Prostate gland (tissue), 2 donors: ENCODE measurements at regions not wholly inside any gene's neighbourhood (a gene's known extent, or its start where the extent isn't known, plus 50 kb on each side); places are given as distances from the start of the nearest gene placed in this dataset.

Source experiments
- DNase-seq: peaks from one replicate; pipeline ENCODE4 v3.0.0-alpha.2; 2019; ENCODE audit warnings: low spot score
- H3K27ac ChIP-seq, 2 donors: fragments of 200-600 bp; sonication (generic); 2 replicates each; pipeline ENCODE4 v1.5.1; 2017 to 2019
- H3K27me3 ChIP-seq: fragments of 200-600 bp; sonication (generic); replicated peaks from 2 replicates; pipeline ENCODE4 v1.5.1; 2019; ENCODE audit not compliant: insufficient read depth
- H3K36me3 ChIP-seq, 2 donors: fragments of 200-600 bp; sonication (generic); 1 replicate in 1 of 2; 2 replicates in 1 of 2; pipeline versions ENCODE4 v1.5.1 to v1.8.1; 2017 to 2019
- H3K4me1 ChIP-seq: fragments of 200-600 bp; sonication (generic); replicated peaks from 2 replicates; pipeline ENCODE4 v1.5.1; 2019
- H3K4me3 ChIP-seq, 2 donors: fragments of 200-600 bp; sonication (generic); 2 replicates each; pipeline ENCODE4 v1.5.1; 2017 to 2019
- H3K9me3 ChIP-seq: fragments of 200-600 bp; sonication (generic); 2 replicates; pipeline ENCODE4 v1.5.1; 2017
- POLR2A ChIP-seq: fragments of 450-650 bp; IDR thresholded peaks from one replicate; pipeline ENCODE4 v1.6.1; 2016; ENCODE audit warnings: antibody characterized with exemption, mild to moderate bottlenecking
- POLR2AphosphoS5 ChIP-seq: sonication (generic); formaldehyde crosslinking; IDR thresholded peaks from one replicate; pipeline ENCODE4 v1.6.1; 2017; ENCODE audit warnings: antibody characterized with exemption
- WGBS: methylation state at CpG from one replicate; pipeline ENCODE4 v1.1.5; 2018; 5-methylcytosine and 5-hydroxymethylcytosine counted together
- intact Hi-C: fragments of 100-400 bp; cut with DNase I; formaldehyde crosslinking; loops from one replicate; pipeline ENCODE4 v1.14.2; 2022
- TF ChIP-seq, protein P1 (sequence below), 4 experiments: fragments of 200-600 bp in 2 of 4; fragments of 450-650 bp in 2 of 4; sonication (generic) in 2 of 4; IDR thresholded peaks; 1 replicate in 3 of 4; 2 replicates in 1 of 4; pipeline ENCODE4 v1.5.1; 2016 to 2019; ENCODE audit warnings: antibody characterized with exemption in 4 of 4, mild to moderate bottlenecking in 2 of 4, moderate library complexity in 2 of 4

GRCh38 chr17:36825113-36825512, 112.2 kb upstream of the LHX1 start:
- no peaks in the 10 kb centered on the region for H3K4me1 ChIP-seq
- no peak for TF ChIP-seq POLR2AphosphoS5
- TF ChIP-seq POLR2A: no peak
- WGBS: 91% methylated on average over 2 of the region's 2 CpGs
- DNase-seq: no peak
- no peak overlapping the region for H3K27ac ChIP-seq
- H3K4me3 ChIP-seq: no peak overlapping the region
- H3K9me3 ChIP-seq: no peaks in the 10 kb centered on the region
- intact Hi-C loops: no loop called here
- peaks cover 25% of the 10 kb centered on the region for H3K27me3 ChIP-seq
- H3K36me3 ChIP-seq: no peaks in the 10 kb centered on the region

DNA sequence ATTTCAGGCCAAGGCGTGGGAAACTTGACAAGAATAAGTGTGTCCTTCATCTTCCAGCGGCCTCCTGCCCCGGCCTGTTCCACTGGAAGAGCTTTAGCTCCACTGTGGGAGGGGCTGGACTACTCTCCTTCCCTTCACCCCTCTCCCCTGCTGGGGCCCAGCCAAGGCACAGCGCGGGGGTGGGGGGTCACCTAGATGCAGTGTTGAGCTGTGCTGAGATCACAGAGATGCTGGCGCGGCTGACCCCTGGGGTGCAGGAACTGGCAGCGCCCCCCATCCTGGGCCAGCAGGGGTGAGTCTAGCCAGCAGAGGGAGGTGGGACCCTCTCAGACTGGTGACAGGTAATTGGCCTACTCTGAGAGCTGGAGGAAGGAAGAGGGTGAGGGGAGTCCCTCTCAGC, 111.8 kb upstream of the LHX1 start:
- 61% methylated on average over 7 of the region's 8 CpGs for WGBS
- intact Hi-C loops: no loop called here
- peaks cover 25% of the 10 kb centered on the region for H3K27me3 ChIP-seq

DNA sequence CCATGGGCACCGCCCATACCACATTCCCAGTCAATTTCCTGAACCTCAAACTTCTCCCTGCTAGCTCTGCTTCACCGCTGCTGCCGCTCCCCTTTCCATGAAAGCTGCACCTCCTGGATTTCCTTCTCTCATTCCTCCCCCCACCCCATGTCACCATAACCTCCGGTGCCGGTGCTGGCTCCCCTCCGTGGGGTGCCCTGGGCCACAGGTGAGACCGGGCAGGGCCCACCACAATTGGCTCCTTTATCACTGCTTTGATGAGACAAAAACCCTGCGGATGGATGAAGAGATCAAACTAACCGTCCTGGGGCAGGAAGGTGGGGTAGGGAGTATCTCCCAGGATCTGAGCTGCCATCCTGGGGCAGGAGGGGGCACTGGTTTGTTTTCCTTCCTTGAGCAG, 111.3 kb upstream of the LHX1 start:
- Histone ChIP-seq H3K4me1 (no peaks in the 10 kb centered on the region), H3K9me3 (no peaks in the 10 kb centered on the region), H3K27ac (no peak overlapping the region), H3K4me3 (no peak overlapping the region), H3K36me3 (no peaks in the 10 kb centered on the region), H3K27me3 (peaks cover 23% of the 10 kb centered on the region)
- TF ChIP-seq, protein P1, sequence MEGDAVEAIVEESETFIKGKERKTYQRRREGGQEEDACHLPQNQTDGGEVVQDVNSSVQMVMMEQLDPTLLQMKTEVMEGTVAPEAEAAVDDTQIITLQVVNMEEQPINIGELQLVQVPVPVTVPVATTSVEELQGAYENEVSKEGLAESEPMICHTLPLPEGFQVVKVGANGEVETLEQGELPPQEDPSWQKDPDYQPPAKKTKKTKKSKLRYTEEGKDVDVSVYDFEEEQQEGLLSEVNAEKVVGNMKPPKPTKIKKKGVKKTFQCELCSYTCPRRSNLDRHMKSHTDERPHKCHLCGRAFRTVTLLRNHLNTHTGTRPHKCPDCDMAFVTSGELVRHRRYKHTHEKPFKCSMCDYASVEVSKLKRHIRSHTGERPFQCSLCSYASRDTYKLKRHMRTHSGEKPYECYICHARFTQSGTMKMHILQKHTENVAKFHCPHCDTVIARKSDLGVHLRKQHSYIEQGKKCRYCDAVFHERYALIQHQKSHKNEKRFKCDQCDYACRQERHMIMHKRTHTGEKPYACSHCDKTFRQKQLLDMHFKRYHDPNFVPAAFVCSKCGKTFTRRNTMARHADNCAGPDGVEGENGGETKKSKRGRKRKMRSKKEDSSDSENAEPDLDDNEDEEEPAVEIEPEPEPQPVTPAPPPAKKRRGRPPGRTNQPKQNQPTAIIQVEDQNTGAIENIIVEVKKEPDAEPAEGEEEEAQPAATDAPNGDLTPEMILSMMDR (IDR thresholded peaks at IDR 0.05): no peak
- TF ChIP-seq POLR2A: no peak
- 26% methylated on average over 9 of the region's 9 CpGs for WGBS
- DNase-seq: no peak
- intact Hi-C loops: no loop called here

More for the DNA sequence above, 111.8 kb upstream of the LHX1 start:
- Histone ChIP-seq H3K4me1 (no peaks in the 10 kb centered on the region), H3K27ac (no peak overlapping the region), H3K9me3 (no peaks in the 10 kb centered on the region), H3K4me3 (no peak overlapping the region), H3K36me3 (no peaks in the 10 kb centered on the region)
- DNase-seq: no peak
- TF ChIP-seq POLR2A: no peak
- TF ChIP-seq, protein P1 (IDR thresholded peaks at IDR 0.05): no peak
- TF ChIP-seq POLR2AphosphoS5: no peak

DNA sequence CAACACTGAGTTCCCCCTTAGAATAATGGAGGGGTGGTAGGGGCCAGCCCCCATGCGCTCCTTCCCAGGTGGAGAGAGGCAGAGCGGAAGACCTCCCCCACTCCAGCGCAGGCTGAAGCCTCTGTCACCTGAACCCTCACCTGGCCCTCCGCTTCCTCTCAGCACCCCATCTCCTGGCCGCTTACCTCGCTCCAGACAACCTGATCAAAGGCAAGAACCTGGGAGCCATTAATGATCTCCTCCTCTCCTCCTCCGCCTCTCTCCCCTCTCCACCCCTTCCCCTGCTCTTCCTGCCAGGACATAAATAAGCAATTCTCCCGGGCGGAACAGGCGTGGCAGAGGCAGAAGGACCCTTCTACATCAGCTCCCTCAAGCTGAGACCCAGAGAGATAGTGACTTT, 110.2 kb upstream of the LHX1 start:
- TF ChIP-seq, protein P1 (IDR thresholded peaks at IDR 0.05): no peak
- no peak overlapping the region for H3K4me3 ChIP-seq
- H3K27me3 ChIP-seq: peaks cover 22% of the 10 kb centered on the region
- no peaks in the 10 kb centered on the region for H3K36me3 ChIP-seq
- no peak overlapping the region for H3K27ac ChIP-seq
- 25% methylated on average over 10 of the region's 10 CpGs for WGBS
- intact Hi-C loops: no loop called here
- no peak for DNase-seq
- no peaks in the 10 kb centered on the region for H3K9me3 ChIP-seq
- no peaks in the 10 kb centered on the region for H3K4me1 ChIP-seq

- Histone ChIP-seq H3K9me3 (no peaks in the 10 kb centered on the region), H3K27ac (no peak overlapping the region), H3K27me3 (peaks cover 16% of the 10 kb centered on the region), H3K4me1 (no peaks in the 10 kb centered on the region), H3K36me3 (no peaks in the 10 kb centered on the region), H3K4me3 (no peak overlapping the region)
- DNase-seq: no peak
- intact Hi-C loops: no loop called here
- TF ChIP-seq, protein P1 (IDR thresholded peaks at IDR 0.05): no peak
- 81% methylated on average over 5 of the region's 5 CpGs for WGBS
Observed at GRCh38 chr17:36829676-36830075, 107.6 kb upstream of the LHX1 start.
